HEK293 (cell line): ENCODE measurements at regions not wholly inside any gene's neighbourhood (a gene's known extent, or its start where the extent isn't known, plus 50 kb on each side); places are given as distances from the start of the nearest gene placed in this dataset.

Experiments
- CTCF ChIA-PET: fragments of 350-600 bp; formaldehyde crosslinking; extraction: SDS; loops from one replicate; lab custom pipeline; 2021; ENCODE audit warnings: antibody characterized with exemption; lab: Yijun Ruan, JAX
- POLR2A ChIA-PET: fragments of 300-600 bp; formaldehyde crosslinking; extraction: SDS; loops from one replicate; lab custom pipeline; 2020; ENCODE audit warnings: antibody characterized with exemption, inconsistent platforms; lab: Yijun Ruan, JAX
- H3K27ac ChIP-seq: fragments of 200-500 bp; sonication (Bioruptor generic); 2 replicates; pipeline ENCODE4 v1.5.1; 2014; ENCODE audit warnings: low read depth, low read length, control low read depth, inconsistent platforms; ENCODE audit errors: extremely low read depth
- H3K36me3 ChIP-seq, 2 experiments: fragments of 200-500 bp in 1 of 2; sonication (Bioruptor generic) in 1 of 2; 1 replicate in 1 of 2; 2 replicates in 1 of 2; pipeline ENCODE4 v1.5.1; 2014 to 2017; ENCODE audit warnings: inconsistent platforms in 2 of 2, low read length in 2 of 2; ENCODE audit not compliant: control insufficient read depth in 2 of 2, insufficient read depth in 1 of 2
- H3K4me1 ChIP-seq: fragments of 200-500 bp; sonication (Bioruptor generic); 2 replicates; pipeline ENCODE4 v1.5.1; 2014; ENCODE audit warnings: mild to moderate bottlenecking, low read length, inconsistent platforms; ENCODE audit not compliant: control insufficient read depth, insufficient read depth
- H3K4me3 ChIP-seq: 2 replicates; pipeline ENCODE4 v1.5.1; 2011; ENCODE audit warnings: low read depth, mild to moderate bottlenecking, control low read depth, low read length, moderate library complexity
- H3K9me3 ChIP-seq: fragments of 200-500 bp; sonication (Bioruptor generic); 2 replicates; pipeline ENCODE4 v1.5.1; 2014; ENCODE audit warnings: low read depth, low read length, inconsistent platforms; ENCODE audit not compliant: control insufficient read depth, insufficient read depth
- BCL11B ChIP-seq: fragments of 450-650 bp; formaldehyde crosslinking; IDR thresholded peaks from 2 replicates; pipeline ENCODE4 v1.5.1; 2016; ENCODE audit warnings: low read depth, missing biosample characterization, missing genetic modification characterization
- HOXD13 ChIP-seq: sonication (generic); formaldehyde crosslinking; IDR thresholded peaks from 2 replicates; pipeline ENCODE4 v1.8.0; 2022; ENCODE audit warnings: missing genetic modification reagents, borderline replicate concordance
- PRDM6 ChIP-seq: fragments of 450-650 bp; formaldehyde crosslinking; IDR thresholded peaks from 2 replicates; pipeline ENCODE4 v1.5.1; 2017; ENCODE audit warnings: missing biosample characterization, missing genetic modification characterization
- REPIN1 ChIP-seq: fragments of 450-650 bp; formaldehyde crosslinking; IDR thresholded peaks from 2 replicates; pipeline ENCODE4 v1.5.1; 2017; ENCODE audit warnings: missing biosample characterization, missing genetic modification characterization, low read depth
- SCRT1 ChIP-seq: fragments of 450-650 bp; formaldehyde crosslinking; IDR thresholded peaks from 2 replicates; pipeline ENCODE4 v1.5.1; 2016; ENCODE audit warnings: missing biosample characterization, missing genetic modification characterization, borderline replicate concordance
- SCRT2 ChIP-seq: fragments of 450-650 bp; formaldehyde crosslinking; IDR thresholded peaks from 2 replicates; pipeline ENCODE4 v1.5.1; 2016; ENCODE audit warnings: missing biosample characterization, missing genetic modification characterization
- SP3 ChIP-seq: fragments of 450-650 bp; formaldehyde crosslinking; IDR thresholded peaks from 2 replicates; pipeline ENCODE4 v1.5.1; 2016; ENCODE audit warnings: missing biosample characterization, missing genetic modification characterization
- ZBTB1 ChIP-seq: fragments of 450-650 bp; formaldehyde crosslinking; IDR thresholded peaks from 2 replicates; pipeline ENCODE4 v1.5.1; 2016; ENCODE audit warnings: missing biosample characterization, missing genetic modification characterization
- ZNF10 ChIP-seq: fragments of 450-650 bp; formaldehyde crosslinking; IDR thresholded peaks from 2 replicates; pipeline ENCODE4 v1.5.1; 2017; ENCODE audit warnings: missing biosample characterization, missing genetic modification characterization
- ZNF157 ChIP-seq: fragments of 450-650 bp; formaldehyde crosslinking; IDR thresholded peaks from 2 replicates; pipeline ENCODE4 v1.5.1; 2016; ENCODE audit warnings: missing biosample characterization, missing genetic modification characterization
- ZNF169 ChIP-seq: fragments of 450-650 bp; formaldehyde crosslinking; IDR thresholded peaks from 2 replicates; pipeline ENCODE4 v1.5.1; 2016; ENCODE audit warnings: missing biosample characterization, missing genetic modification characterization
- ZNF280D ChIP-seq: fragments of 450-650 bp; formaldehyde crosslinking; IDR thresholded peaks from 2 replicates; pipeline ENCODE4 v1.5.1; 2016; ENCODE audit warnings: missing biosample characterization, missing genetic modification characterization
- ZNF292 ChIP-seq: fragments of 450-650 bp; formaldehyde crosslinking; IDR thresholded peaks from 2 replicates; pipeline ENCODE4 v1.5.1; 2016; ENCODE audit warnings: low read depth, missing biosample characterization, missing genetic modification characterization, borderline replicate concordance
- ZNF449 ChIP-seq: fragments of 450-650 bp; formaldehyde crosslinking; IDR thresholded peaks from 2 replicates; pipeline ENCODE4 v1.5.1; 2017; ENCODE audit warnings: missing biosample characterization, mild to moderate bottlenecking, missing genetic modification characterization, moderate library complexity
- ZNF777 ChIP-seq: fragments of 450-650 bp; formaldehyde crosslinking; IDR thresholded peaks from 2 replicates; pipeline ENCODE4 v1.5.1; 2017; ENCODE audit warnings: missing biosample characterization, missing genetic modification characterization, borderline replicate concordance
- ZNF837 ChIP-seq: fragments of 450-650 bp; formaldehyde crosslinking; IDR thresholded peaks from 2 replicates; pipeline ENCODE4 v1.5.1; 2016; ENCODE audit warnings: missing biosample characterization, missing genetic modification characterization
- ZSCAN16 ChIP-seq: fragments of 450-650 bp; formaldehyde crosslinking; IDR thresholded peaks from 2 replicates; pipeline ENCODE4 v1.5.1; 2016; ENCODE audit warnings: missing biosample characterization, missing genetic modification characterization

- ChIA-PET CTCF (interaction anchor here (0.5 kb wide), 1 partner anchor 1444 kb away, joined by 8 read pairs; no protein-coding TSS in a partner anchor), POLR2A (no interaction called here)
- TF ChIP-seq ZSCAN16 (tag by site-specific recombination) (no peak), ZNF157 (tag by site-specific recombination) (no peak), ZNF10 (tag by site-specific recombination) (no peak), ZNF449 (tag by site-specific recombination) (no peak), SP3 (tag by site-specific recombination) (no peak), ZNF837 (tag by site-specific recombination) (no peak), HOXD13 (CRISPR knock-in tag) (no peak), ZBTB1 (tag by site-specific recombination) (no peak), ZNF169 (tag by site-specific recombination) (no peak), ZNF292 (tag by site-specific recombination) (no peak), PRDM6 (tag by site-specific recombination) (no peak), BCL11B (tag by site-specific recombination) (no peak), ZNF777 (tag by site-specific recombination) (no peak), REPIN1 (tag by site-specific recombination) (no peak), ZNF280D (tag by site-specific recombination) (no peak)
- no peak overlapping the region for H3K27ac ChIP-seq
- H3K4me1 ChIP-seq, result no peaks in the 10 kb centered on the region
- H3K9me3 ChIP-seq, result no peaks in the 10 kb centered on the region
- no peak overlapping the region for H3K4me3 ChIP-seq
- H3K36me3 ChIP-seq, result no peaks in the 10 kb centered on the region
These were observed 915.4 kb downstream of the GATA3 start for GRCh38 chr10:8969853-8970252.

- Histone ChIP-seq H3K9me3 (no peaks in the 10 kb centered on the region), H3K4me3 (no peak overlapping the region), H3K36me3 (no peaks in the 10 kb centered on the region), H3K27ac (no peak overlapping the region), H3K4me1 (peaks cover 4% of the 10 kb centered on the region; the same call in 1 of the 2 replicates)
- ChIA-PET CTCF (interaction anchor here (0.7 kb wide), 1 partner anchor 197 kb away, joined by 3 read pairs; no protein-coding TSS in a partner anchor), POLR2A (no interaction called here)
- no peak for TF ChIP-seq ZBTB1 (tag by site-specific recombination)
- TF ChIP-seq SCRT2 (tag by site-specific recombination), result peak; percentile 72
- TF ChIP-seq SCRT1, result 0 out of 2 replicates have a peak, but pooled peaks have one; percentile 9
These were observed 921.0 kb downstream of the GATA3 start for GRCh38 chr10:8975535-8975934.
